ENCODE measurements at regions not wholly inside any gene's neighbourhood (a gene's known extent, or its start where the extent isn't known, plus 50 kb on each side); places are given as distances from the start of the nearest gene placed in this dataset.

GRCh38 chr2:64823794-64824193, 165.4 kb upstream of the SLC1A4 start:
- no peak overlapping the region for H3K4me3 ChIP-seq (ENCODE audit: low read length)
- H3K4me1 ChIP-seq (ENCODE audit: insufficient read depth, low read length): peaks cover 12% of the 10 kb centered on the region
- H3K9ac ChIP-seq (ENCODE audit: low read depth, low read length): no peak overlapping the region
- H3K9me3 ChIP-seq (ENCODE audit: insufficient read depth, low read depth, low read length): no peaks in the 10 kb centered on the region
- no peak overlapping the region for H3K27ac ChIP-seq (ENCODE audit: low read length)
- H3K27me3 ChIP-seq (ENCODE audit: insufficient read depth, low read length): peaks cover 7% of the 10 kb centered on the region; the same call in 1 of the 2 replicates
- no peaks in the 10 kb centered on the region for H3K36me3 ChIP-seq (ENCODE audit: insufficient read depth, low read depth, low read length)

GRCh38 chr2:64825831-64826491, 163.2 kb upstream of the SLC1A4 start:
- no peak overlapping the region for H3K27ac ChIP-seq (ENCODE audit: low read length)
- H3K4me3 ChIP-seq (ENCODE audit: low read length): no peak overlapping the region
- H3K9me3 ChIP-seq (ENCODE audit: insufficient read depth, low read depth, low read length): no peaks in the 10 kb centered on the region
- H3K36me3 ChIP-seq (ENCODE audit: insufficient read depth, low read depth, low read length): no peaks in the 10 kb centered on the region
- H3K27me3 ChIP-seq (ENCODE audit: insufficient read depth, low read length): peaks cover 7% of the 10 kb centered on the region; the same call in 1 of the 2 replicates
- no peak overlapping the region for H3K9ac ChIP-seq (ENCODE audit: low read depth, low read length)
- peaks cover 12% of the 10 kb centered on the region for H3K4me1 ChIP-seq (ENCODE audit: insufficient read depth, low read length)

GRCh38 chr2:64826703-64827102, 162.5 kb upstream of the SLC1A4 start:
- H3K4me1 ChIP-seq (ENCODE audit: insufficient read depth, low read length): peaks cover 12% of the 10 kb centered on the region
- no peaks in the 10 kb centered on the region for H3K9me3 ChIP-seq (ENCODE audit: insufficient read depth, low read depth, low read length)
- H3K36me3 ChIP-seq (ENCODE audit: insufficient read depth, low read depth, low read length): no peaks in the 10 kb centered on the region
- H3K9ac ChIP-seq (ENCODE audit: low read depth, low read length): no peak overlapping the region
- H3K27me3 ChIP-seq (ENCODE audit: insufficient read depth, low read length): peaks cover 7% of the 10 kb centered on the region; the same call in 1 of the 2 replicates
- H3K27ac ChIP-seq (ENCODE audit: low read length): no peak overlapping the region
- no peak overlapping the region for H3K4me3 ChIP-seq (ENCODE audit: low read length)

GRCh38 chr2:64828261-64828660, 160.9 kb upstream of the SLC1A4 start:
- H3K27me3 ChIP-seq (ENCODE audit: insufficient read depth, low read length): peaks cover 7% of the 10 kb centered on the region; the same call in 1 of the 2 replicates
- peaks cover 12% of the 10 kb centered on the region for H3K4me1 ChIP-seq (ENCODE audit: insufficient read depth, low read length)
- no peak overlapping the region for H3K4me3 ChIP-seq (ENCODE audit: low read length)
- no peak overlapping the region for H3K9ac ChIP-seq (ENCODE audit: low read depth, low read length)
- no peaks in the 10 kb centered on the region for H3K36me3 ChIP-seq (ENCODE audit: insufficient read depth, low read depth, low read length)
- no peak overlapping the region for H3K27ac ChIP-seq (ENCODE audit: low read length)
- H3K9me3 ChIP-seq (ENCODE audit: insufficient read depth, low read depth, low read length): no peaks in the 10 kb centered on the region

GRCh38 chr2:64829525-64829924, 159.7 kb upstream of the SLC1A4 start:
- Histone ChIP-seq H3K9ac (ENCODE audit: low read depth, low read length) (no peak overlapping the region), H3K4me3 (ENCODE audit: low read length) (no peak overlapping the region), H3K27me3 (ENCODE audit: insufficient read depth, low read length) (peaks cover 5% of the 10 kb centered on the region; the same call in 1 of the 2 replicates), H3K36me3 (ENCODE audit: insufficient read depth, low read depth, low read length) (no peaks in the 10 kb centered on the region), H3K9me3 (ENCODE audit: insufficient read depth, low read depth, low read length) (no peaks in the 10 kb centered on the region), H3K4me1 (ENCODE audit: insufficient read depth, low read length) (peaks cover 6% of the 10 kb centered on the region), H3K27ac (ENCODE audit: low read length) (no peak overlapping the region)

GRCh38 chr2:64831134-64831976, 157.8 kb upstream of the SLC1A4 start:
- Histone ChIP-seq H3K4me1 (ENCODE audit: insufficient read depth, low read length) (no peaks in the 10 kb centered on the region), H3K4me3 (ENCODE audit: low read length) (no peak overlapping the region), H3K27ac (ENCODE audit: low read length) (no peak overlapping the region), H3K9me3 (ENCODE audit: insufficient read depth, low read depth, low read length) (no peaks in the 10 kb centered on the region), H3K27me3 (ENCODE audit: insufficient read depth, low read length) (no peaks in the 10 kb centered on the region; the same call in 1 of the 2 replicates), H3K9ac (ENCODE audit: low read depth, low read length) (no peak overlapping the region), H3K36me3 (ENCODE audit: insufficient read depth, low read depth, low read length) (no peaks in the 10 kb centered on the region)

GRCh38 chr2:64831977-64832328, 157.2 kb upstream of the SLC1A4 start:
- Histone ChIP-seq H3K36me3 (ENCODE audit: insufficient read depth, low read depth, low read length) (no peaks in the 10 kb centered on the region), H3K4me1 (ENCODE audit: insufficient read depth, low read length) (no peaks in the 10 kb centered on the region), H3K9ac (ENCODE audit: low read depth, low read length) (no peak overlapping the region), H3K27ac (ENCODE audit: low read length) (no peak overlapping the region), H3K4me3 (ENCODE audit: low read length) (no peak overlapping the region), H3K27me3 (ENCODE audit: insufficient read depth, low read length) (no peaks in the 10 kb centered on the region; the same call in 1 of the 2 replicates), H3K9me3 (ENCODE audit: insufficient read depth, low read depth, low read length) (no peaks in the 10 kb centered on the region)

GRCh38 chr2:64832936-64833335, 156.3 kb upstream of the SLC1A4 start:
- Histone ChIP-seq H3K4me1 (ENCODE audit: insufficient read depth, low read length) (no peaks in the 10 kb centered on the region), H3K36me3 (ENCODE audit: insufficient read depth, low read depth, low read length) (no peaks in the 10 kb centered on the region), H3K27me3 (ENCODE audit: insufficient read depth, low read length) (no peaks in the 10 kb centered on the region; the same call in 1 of the 2 replicates), H3K27ac (ENCODE audit: low read length) (no peak overlapping the region), H3K9ac (ENCODE audit: low read depth, low read length) (no peak overlapping the region), H3K9me3 (ENCODE audit: insufficient read depth, low read depth, low read length) (no peaks in the 10 kb centered on the region), H3K4me3 (ENCODE audit: low read length) (no peak overlapping the region)

- no peaks in the 10 kb centered on the region; the same call in 1 of the 2 replicates for H3K27me3 ChIP-seq (ENCODE audit: insufficient read depth, low read length)
- H3K9me3 ChIP-seq (ENCODE audit: insufficient read depth, low read depth, low read length): no peaks in the 10 kb centered on the region
- no peak overlapping the region for H3K9ac ChIP-seq (ENCODE audit: low read depth, low read length)
- H3K4me1 ChIP-seq (ENCODE audit: insufficient read depth, low read length): no peaks in the 10 kb centered on the region
- H3K36me3 ChIP-seq (ENCODE audit: insufficient read depth, low read depth, low read length): no peaks in the 10 kb centered on the region
- H3K27ac ChIP-seq (ENCODE audit: low read length): no peak overlapping the region
- no peak overlapping the region for H3K4me3 ChIP-seq (ENCODE audit: low read length)
Measured at GRCh38 chr2:64836566-64836965, 152.6 kb upstream of the SLC1A4 start.

GRCh38 chr2:64837116-64837731, 152.0 kb upstream of the SLC1A4 start:
- Histone ChIP-seq H3K4me1 (ENCODE audit: insufficient read depth, low read length) (no peaks in the 10 kb centered on the region), H3K9me3 (ENCODE audit: insufficient read depth, low read depth, low read length) (no peaks in the 10 kb centered on the region), H3K4me3 (ENCODE audit: low read length) (no peak overlapping the region), H3K27me3 (ENCODE audit: insufficient read depth, low read length) (no peaks in the 10 kb centered on the region; the same call in 1 of the 2 replicates), H3K27ac (ENCODE audit: low read length) (no peak overlapping the region), H3K9ac (ENCODE audit: low read depth, low read length) (no peak overlapping the region), H3K36me3 (ENCODE audit: insufficient read depth, low read depth, low read length) (no peaks in the 10 kb centered on the region)

GRCh38 chr2:64837925-64838641, 151.1 kb upstream of the SLC1A4 start:
- Histone ChIP-seq H3K4me1 (ENCODE audit: insufficient read depth, low read length) (no peaks in the 10 kb centered on the region), H3K9me3 (ENCODE audit: insufficient read depth, low read depth, low read length) (no peaks in the 10 kb centered on the region), H3K9ac (ENCODE audit: low read depth, low read length) (no peak overlapping the region), H3K36me3 (ENCODE audit: insufficient read depth, low read depth, low read length) (no peaks in the 10 kb centered on the region), H3K27me3 (ENCODE audit: insufficient read depth, low read length) (no peaks in the 10 kb centered on the region; the same call in 1 of the 2 replicates), H3K4me3 (ENCODE audit: low read length) (no peak overlapping the region), H3K27ac (ENCODE audit: low read length) (no peak overlapping the region)

Measured in iPS-20b (cell line).